ENCODE measurements at regions not wholly inside any gene's neighbourhood (a gene's known extent, or its start where the extent isn't known, plus 50 kb on each side); places are given as distances from the start of the nearest gene placed in this dataset.

- Histone ChIP-seq H3K9me3 (no peaks in the 10 kb centered on the region), H3K4me1 (ENCODE audit: control insufficient read depth in 1 of 2, insufficient read depth in 1 of 2, low read depth in 1 of 2, low read length in 1 of 2) (peaks cover 6 to 8% of the 10 kb centered on the region in 2 experiments), H3K27ac (no peak overlapping the region), H3K4me3 (ENCODE audit: low read depth in 1 of 2, low read length in 1 of 2) (no peak overlapping the region), H3K27me3 (no peaks in the 10 kb centered on the region), H3K36me3 (no peaks in the 10 kb centered on the region)
- TF ChIP-seq CTCF (IDR thresholded peaks at IDR 0.05), result no peak
These were observed 200.4 kb downstream of the DLEU7 start for GRCh38 chr13:50643060-50643459.

GRCh38 chr13:50644081-50644871 is 199.2 kb downstream of the DLEU7 start:
- no peaks in the 10 kb centered on the region for H3K27me3 ChIP-seq
- peaks cover 6 to 8% of the 10 kb centered on the region in 2 experiments for H3K4me1 ChIP-seq (ENCODE audit: control insufficient read depth in 1 of 2, insufficient read depth in 1 of 2, low read depth in 1 of 2, low read length in 1 of 2)
- H3K27ac ChIP-seq, result no peak overlapping the region
- H3K36me3 ChIP-seq, result no peaks in the 10 kb centered on the region
- H3K4me3 ChIP-seq (ENCODE audit: low read depth in 1 of 2, low read length in 1 of 2), result no peak overlapping the region
- TF ChIP-seq CTCF (IDR thresholded peaks at IDR 0.05), result no peak
- H3K9me3 ChIP-seq, result no peaks in the 10 kb centered on the region

- Histone ChIP-seq H3K27me3 (no peaks in the 10 kb centered on the region), H3K9me3 (no peaks in the 10 kb centered on the region), H3K27ac (no peak overlapping the region), H3K4me3 (ENCODE audit: low read depth in 1 of 2, low read length in 1 of 2) (no peak overlapping the region), H3K36me3 (no peaks in the 10 kb centered on the region), H3K4me1 (ENCODE audit: control insufficient read depth in 1 of 2, insufficient read depth in 1 of 2, low read depth in 1 of 2, low read length in 1 of 2) (peaks cover 6 to 8% of the 10 kb centered on the region in 2 experiments)
- TF ChIP-seq CTCF (IDR thresholded peaks at IDR 0.05), result no peak
These were observed 198.4 kb downstream of the DLEU7 start for GRCh38 chr13:50645092-50645491.

GRCh38 chr13:50646070-50646469 is 197.4 kb downstream of the DLEU7 start:
- H3K27ac ChIP-seq, result no peak overlapping the region
- no peak overlapping the region for H3K4me3 ChIP-seq (ENCODE audit: low read depth in 1 of 2, low read length in 1 of 2)
- H3K27me3 ChIP-seq, result no peaks in the 10 kb centered on the region
- H3K4me1 ChIP-seq (ENCODE audit: control insufficient read depth in 1 of 2, insufficient read depth in 1 of 2, low read depth in 1 of 2, low read length in 1 of 2), result peaks cover 6 to 8% of the 10 kb centered on the region in 2 experiments
- no peak for TF ChIP-seq CTCF (IDR thresholded peaks at IDR 0.05)
- no peaks in the 10 kb centered on the region for H3K36me3 ChIP-seq
- H3K9me3 ChIP-seq, result no peaks in the 10 kb centered on the region

GRCh38 chr13:50649211-50649610 is 194.3 kb downstream of the DLEU7 start:
- no peaks in the 10 kb centered on the region for H3K27me3 ChIP-seq
- no peak overlapping the region for H3K4me3 ChIP-seq (ENCODE audit: low read depth in 1 of 2, low read length in 1 of 2)
- TF ChIP-seq CTCF (IDR thresholded peaks at IDR 0.05), result no peak
- H3K36me3 ChIP-seq, result no peaks in the 10 kb centered on the region
- H3K4me1 ChIP-seq (ENCODE audit: control insufficient read depth in 1 of 2, insufficient read depth in 1 of 2, low read depth in 1 of 2, low read length in 1 of 2), result peaks cover 3 to 4% of the 10 kb centered on the region in 2 experiments
- no peak overlapping the region for H3K27ac ChIP-seq
- no peaks in the 10 kb centered on the region for H3K9me3 ChIP-seq
